ENCODE measurements at regions not wholly inside any gene's neighbourhood (a gene's known extent, or its start where the extent isn't known, plus 50 kb on each side); places are given as distances from the start of the nearest gene placed in this dataset.
"Not testable (repeated sequence)": the region's sequence is repeated elsewhere in the genome, so short reads cannot be mapped to it uniquely, and the experiment has no call there.

DNA sequence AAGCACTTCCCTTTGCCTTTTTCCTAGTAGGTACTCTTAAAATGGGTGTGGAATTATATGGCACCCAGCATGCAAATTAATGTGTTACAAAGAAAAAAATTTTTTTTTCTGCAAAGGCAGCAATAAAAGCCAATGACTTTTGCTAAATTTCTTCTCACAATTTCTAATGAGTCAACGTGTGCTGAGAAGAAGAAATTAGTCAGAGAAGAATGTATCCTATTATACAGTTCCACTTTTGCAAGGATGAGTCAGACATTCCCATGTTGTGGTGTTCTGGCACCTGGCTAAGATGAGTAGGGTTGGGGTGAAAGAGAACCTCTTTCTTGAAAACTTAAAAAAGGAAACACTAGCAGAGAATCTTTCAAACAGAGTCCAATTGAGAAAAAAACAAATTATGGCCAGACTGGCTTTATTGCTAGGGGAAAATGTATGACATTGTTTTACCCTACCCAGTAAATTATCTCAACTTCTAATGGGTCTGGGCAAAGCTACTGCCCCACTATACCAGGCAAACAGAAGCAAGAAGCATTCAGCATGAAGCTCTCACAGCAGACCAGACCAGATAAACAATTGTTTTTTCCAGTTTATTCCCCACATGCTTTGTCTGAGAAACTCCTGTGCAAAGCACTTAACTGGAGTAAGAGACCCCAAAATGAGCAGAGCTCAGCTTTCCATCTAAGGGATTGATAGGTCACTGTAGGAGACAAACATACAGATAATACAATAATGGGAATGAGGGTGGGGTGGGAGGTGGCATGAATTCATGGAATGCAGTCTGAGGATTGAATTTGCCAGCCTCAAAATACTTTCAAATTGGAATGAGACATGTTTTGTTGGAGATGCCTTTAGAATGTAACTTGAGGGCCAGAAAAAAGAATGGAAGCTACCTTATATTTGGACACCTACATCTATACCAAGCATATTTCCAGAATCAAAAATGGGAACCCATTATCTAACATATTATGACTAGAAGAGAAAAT lies 220.8 kb upstream of the RFX3 start:
- FAIRE-seq (no peak), DNase-seq (ENCODE audit: insufficient read length) (no peak)
- no peak for TF ChIP-seq TAF1 (IDR thresholded peaks at IDR 0.05; ENCODE audit: borderline replicate concordance, low read depth, low read length)
- TF ChIP-seq POLR2AphosphoS5 (IDR thresholded peaks at IDR 0.05; ENCODE audit: low read depth, low read length) = no peak
- no peak for TF ChIP-seq POLR2A (IDR thresholded peaks at IDR 0.05; ENCODE audit: low read depth, low read length)

- no peak for FAIRE-seq
- DNase-seq (ENCODE audit: insufficient read length) = no peak
- TF ChIP-seq POLR2AphosphoS5 (IDR thresholded peaks at IDR 0.05; ENCODE audit: low read depth, low read length) (no peak), TAF1 (IDR thresholded peaks at IDR 0.05; ENCODE audit: borderline replicate concordance, low read depth, low read length) (no peak), POLR2A (IDR thresholded peaks at IDR 0.05; ENCODE audit: low read depth, low read length) (no peak)
Observed at GRCh38 chr9:3743901-3744413, 218.2 kb upstream of the RFX3 start.

DNA sequence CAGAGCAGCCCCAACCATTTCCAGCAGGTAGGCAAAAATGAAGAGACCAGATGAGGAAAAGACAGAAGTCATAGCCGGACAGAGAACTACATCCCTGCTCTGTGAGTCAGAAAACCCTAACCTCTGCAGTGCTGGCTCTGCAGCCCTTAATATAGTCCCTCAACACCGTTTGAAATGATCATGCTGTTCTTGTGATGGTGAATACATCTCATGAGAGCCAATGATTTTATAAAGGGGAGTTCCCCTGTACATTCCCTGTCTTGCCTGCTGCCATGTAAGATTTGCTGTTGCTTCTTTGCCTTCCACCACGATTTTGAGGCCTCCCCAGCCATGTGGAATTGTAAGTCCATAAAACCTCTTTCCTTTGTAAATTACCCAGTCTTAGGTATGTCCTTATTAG lies 216.8 kb upstream of the RFX3 start:
- FAIRE-seq (no peak), DNase-seq (ENCODE audit: insufficient read length) (no peak)
- TF ChIP-seq TAF1 (IDR thresholded peaks at IDR 0.05; ENCODE audit: borderline replicate concordance, low read depth, low read length) (no peak), POLR2AphosphoS5 (IDR thresholded peaks at IDR 0.05; ENCODE audit: low read depth, low read length) (no peak), POLR2A (IDR thresholded peaks at IDR 0.05; ENCODE audit: low read depth, low read length) (no peak)

- TF ChIP-seq POLR2A (IDR thresholded peaks at IDR 0.05; ENCODE audit: low read depth, low read length) = no peak
- no peak for TF ChIP-seq POLR2AphosphoS5 (IDR thresholded peaks at IDR 0.05; ENCODE audit: low read depth, low read length)
- no peak for TF ChIP-seq TAF1 (IDR thresholded peaks at IDR 0.05; ENCODE audit: borderline replicate concordance, low read depth, low read length)
- no peak for FAIRE-seq
Observed at GRCh38 chr9:3741729-3742128, 215.9 kb upstream of the RFX3 start.

GRCh38 chr9:3740690-3741419 lies 215.1 kb upstream of the RFX3 start:
- no peak for FAIRE-seq
- no peak for DNase-seq (ENCODE audit: insufficient read length)
- TF ChIP-seq TAF1 (IDR thresholded peaks at IDR 0.05; ENCODE audit: borderline replicate concordance, low read depth, low read length) = no peak
- no peak for TF ChIP-seq POLR2A (IDR thresholded peaks at IDR 0.05; ENCODE audit: low read depth, low read length)
- no peak for TF ChIP-seq POLR2AphosphoS5 (IDR thresholded peaks at IDR 0.05; ENCODE audit: low read depth, low read length)

More at GRCh38 chr9:3741729-3742128, 215.9 kb upstream of the RFX3 start:
- DNase-seq (ENCODE audit: insufficient read length) = no peak

DNA sequence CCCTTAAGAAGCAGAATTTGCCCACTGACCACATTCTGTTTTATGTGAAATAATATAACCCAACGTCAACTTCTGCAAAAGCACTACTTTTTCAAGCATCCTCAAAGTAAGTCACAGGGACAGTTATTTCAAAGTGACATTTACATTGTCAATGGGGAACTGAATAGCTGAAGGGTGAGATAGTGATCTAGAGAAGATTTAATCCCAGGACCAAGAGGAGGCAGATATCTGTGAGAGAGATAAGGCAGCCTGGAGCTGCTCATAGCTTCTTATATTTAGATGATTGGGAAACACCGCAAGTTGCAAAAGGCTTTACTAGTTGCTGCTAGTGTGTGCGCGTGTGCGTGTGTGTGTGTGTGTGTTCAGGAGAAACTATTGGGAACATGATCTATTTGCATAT lies 210.4 kb upstream of the RFX3 start:
- TF ChIP-seq POLR2AphosphoS5 (IDR thresholded peaks at IDR 0.05; ENCODE audit: low read depth, low read length) (no peak), TAF1 (IDR thresholded peaks at IDR 0.05; ENCODE audit: borderline replicate concordance, low read depth, low read length) (no peak), POLR2A (IDR thresholded peaks at IDR 0.05; ENCODE audit: low read depth, low read length) (no peak)
- no peak for FAIRE-seq
- DNase-seq (ENCODE audit: insufficient read length) = no peak

GRCh38 chr9:3735251-3735650 lies 209.4 kb upstream of the RFX3 start:
- DNase-seq (ENCODE audit: insufficient read length) (no peak), FAIRE-seq (no peak)
- no peak for TF ChIP-seq POLR2AphosphoS5 (IDR thresholded peaks at IDR 0.05; ENCODE audit: low read depth, low read length)
- no peak for TF ChIP-seq TAF1 (IDR thresholded peaks at IDR 0.05; ENCODE audit: borderline replicate concordance, low read depth, low read length)
- no peak for TF ChIP-seq POLR2A (IDR thresholded peaks at IDR 0.05; ENCODE audit: low read depth, low read length)

DNA sequence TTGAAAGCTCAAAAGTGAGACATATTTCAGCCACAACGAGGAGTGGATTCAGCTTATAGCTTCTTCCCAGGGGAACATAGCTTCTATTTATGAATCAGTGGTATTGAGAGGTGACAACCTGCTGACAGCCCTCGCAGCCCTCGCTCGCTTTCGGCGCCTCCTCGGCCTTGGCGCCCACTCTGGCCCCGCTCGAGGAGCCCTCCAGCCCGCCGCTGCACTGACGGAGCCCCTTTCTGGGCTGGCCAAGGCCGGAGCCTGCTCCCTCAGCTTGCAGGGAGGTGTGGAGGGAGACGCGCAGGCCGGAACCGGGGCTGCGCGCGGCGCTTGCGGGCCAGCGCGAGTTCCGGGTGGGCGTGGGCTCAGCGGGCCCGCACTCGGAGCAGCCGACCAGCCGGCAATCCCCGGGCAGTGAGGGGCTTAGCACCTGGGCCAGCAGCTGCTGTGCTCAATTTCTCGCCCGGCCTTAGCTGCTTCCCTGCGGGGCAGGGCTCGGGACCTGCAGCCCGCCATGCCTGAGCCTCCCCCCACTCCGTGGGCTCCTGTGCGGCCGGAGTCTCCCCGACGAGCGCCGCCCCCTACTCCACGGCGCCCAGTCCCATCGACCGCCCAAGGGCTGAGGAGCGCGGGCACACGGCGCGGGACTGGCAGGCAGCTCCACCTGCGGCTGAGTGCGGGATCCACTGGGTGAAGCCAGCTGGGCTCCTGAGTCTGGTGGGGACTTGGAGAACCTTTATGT lies 207.9 kb upstream of the RFX3 start:
- not testable (repeated sequence) for FAIRE-seq; DNase-seq (ENCODE audit: insufficient read length)

GRCh38 chr9:3733039-3733408 lies 207.2 kb upstream of the RFX3 start:
- FAIRE-seq = no peak
- DNase-seq (ENCODE audit: insufficient read length) = no peak
- TF ChIP-seq TAF1 (IDR thresholded peaks at IDR 0.05; ENCODE audit: borderline replicate concordance, low read depth, low read length) = no peak
- no peak for TF ChIP-seq POLR2A (IDR thresholded peaks at IDR 0.05; ENCODE audit: low read depth, low read length)
- no peak for TF ChIP-seq POLR2AphosphoS5 (IDR thresholded peaks at IDR 0.05; ENCODE audit: low read depth, low read length)

DNA sequence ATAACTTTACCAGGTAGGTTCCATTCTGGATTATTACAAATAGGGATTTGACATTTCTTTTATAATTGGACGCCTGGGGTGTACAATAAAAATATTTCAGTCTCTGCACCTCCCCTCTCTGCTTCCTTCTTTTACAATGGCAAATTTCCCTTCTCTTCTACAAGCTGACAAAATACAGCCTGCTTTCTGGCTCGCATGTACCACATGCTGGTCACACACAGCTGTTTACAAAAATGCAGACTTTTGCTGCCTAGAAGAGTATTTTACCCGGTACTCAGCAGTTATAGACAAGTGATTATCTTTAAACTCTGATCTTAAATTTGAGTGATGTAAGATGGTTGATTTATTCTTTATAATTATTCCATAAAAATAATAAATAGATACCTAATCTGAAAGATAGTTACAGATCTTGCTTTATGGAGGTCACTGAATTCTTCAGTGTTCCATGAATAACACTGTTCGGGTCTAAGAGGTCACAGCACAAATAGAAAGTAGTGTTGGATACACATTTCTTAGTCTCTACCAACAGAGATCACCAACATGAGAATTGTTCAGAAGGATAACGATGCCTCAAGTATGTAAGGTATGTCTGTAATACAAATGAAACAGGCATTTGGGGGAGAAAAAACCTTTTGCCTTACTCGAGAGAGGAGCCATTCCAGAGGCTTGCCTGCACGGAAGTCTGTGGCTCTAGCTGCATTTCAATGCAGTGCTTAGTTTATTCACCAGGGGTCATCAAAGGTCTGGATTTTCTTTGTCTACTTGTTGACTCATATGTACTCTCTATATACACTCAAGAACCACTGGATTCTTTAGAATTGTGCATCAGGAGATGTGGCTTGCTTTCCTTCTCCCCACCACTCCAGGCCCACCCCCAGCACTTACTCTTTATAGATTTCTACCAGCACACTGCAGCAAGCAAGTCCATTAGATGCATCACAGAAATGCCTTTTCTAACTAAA lies 206.6 kb upstream of the RFX3 start:
- TF ChIP-seq POLR2A (IDR thresholded peaks at IDR 0.05; ENCODE audit: low read depth, low read length) = no peak
- no peak for TF ChIP-seq TAF1 (IDR thresholded peaks at IDR 0.05; ENCODE audit: borderline replicate concordance, low read depth, low read length)
- TF ChIP-seq POLR2AphosphoS5 (IDR thresholded peaks at IDR 0.05; ENCODE audit: low read depth, low read length) = no peak
- DNase-seq (ENCODE audit: insufficient read length) = peak; percentile 7
- peak; percentile 79 for FAIRE-seq
